Endodermal cell (in vitro differentiated cells): ENCODE measurements at regions not wholly inside any gene's neighbourhood (a gene's known extent, or its start where the extent isn't known, plus 50 kb on each side); places are given as distances from the start of the nearest gene placed in this dataset.

Source experiments
- DNase-seq: peaks from one replicate; pipeline ENCODE4 v3.0.0-alpha.2; 2017
- H3K27ac ChIP-seq: 2 replicates; pipeline ENCODE4 v1.5.1; 2013; ENCODE audit warnings: mild to moderate bottlenecking, low read depth, low read length, moderate library complexity
- H3K27me3 ChIP-seq: 2 replicates; pipeline ENCODE4 v1.6.1; 2013; ENCODE audit warnings: mild to moderate bottlenecking, low read length, moderate library complexity; ENCODE audit not compliant: insufficient read depth, control insufficient read depth, poor library complexity, severe bottlenecking
- H3K36me3 ChIP-seq: 2 replicates; pipeline ENCODE4 v1.7.0; 2013; ENCODE audit warnings: mild to moderate bottlenecking, low read length, moderate library complexity; ENCODE audit not compliant: control insufficient read depth, insufficient read depth
- H3K4me1 ChIP-seq: one replicate; pipeline ENCODE4 v1.7.0; 2013; ENCODE audit warnings: low read length; ENCODE audit not compliant: control insufficient read depth, insufficient read depth
- H3K4me3 ChIP-seq: 2 replicates; pipeline ENCODE4 v1.5.1; 2013; ENCODE audit warnings: mild to moderate bottlenecking, low read length, moderate library complexity
- H3K9ac ChIP-seq: 2 replicates; pipeline ENCODE4 v1.6.1; 2013; ENCODE audit warnings: mild to moderate bottlenecking, low read length, moderate library complexity; ENCODE audit not compliant: poor library complexity, severe bottlenecking; ENCODE audit errors: extremely low read depth
- H3K9me3 ChIP-seq: 2 replicates; pipeline ENCODE4 v1.6.1; 2013; ENCODE audit warnings: mild to moderate bottlenecking, low read length, moderate library complexity; ENCODE audit not compliant: control insufficient read depth
- H3K27ac Mint-ChIP-seq: 2 replicates; pipeline ENCODE4 v1.8.0; 2020; ENCODE audit warnings: mixed read lengths
- H3K27me3 Mint-ChIP-seq: 2 replicates; pipeline ENCODE4 v1.8.0; 2021; ENCODE audit warnings: mild to moderate bottlenecking, mixed read lengths; ENCODE audit not compliant: insufficient read depth
- H3K36me3 Mint-ChIP-seq: 2 replicates; pipeline ENCODE4 v1.8.0; 2020; ENCODE audit warnings: low read depth, mixed read lengths
- H3K4me1 Mint-ChIP-seq: 2 replicates; pipeline ENCODE4 v1.8.0; 2020; ENCODE audit warnings: mixed read lengths
- H3K4me3 Mint-ChIP-seq: 2 replicates; pipeline ENCODE4 v1.8.0; 2020; ENCODE audit warnings: mild to moderate bottlenecking, moderate library complexity, mixed read lengths
- H3K9me3 Mint-ChIP-seq: 2 replicates; pipeline ENCODE4 v1.8.0; 2020; ENCODE audit warnings: mild to moderate bottlenecking, mixed read lengths
- WGBS, 2 experiments: methylation state at CpG; one replicate each; pipeline versions ENCODE4 v1.1.5 to v1.1.7; 2013; ENCODE audit warnings: missing lambda C conversion rate in 2 of 2, mixed read lengths in 1 of 2; ENCODE audit not compliant: insufficient coverage in 1 of 2, insufficient read length in 1 of 2; 5-methylcytosine and 5-hydroxymethylcytosine counted together
- TF ChIP-seq, protein P1 (sequence below): fragments of 200-600 bp; sonication (generic); conservative IDR thresholded peaks from 2 replicates; pipeline ENCODE4 v1.5.0; 2021; ENCODE audit warnings: antibody characterized with exemption, mild to moderate bottlenecking

DNA sequence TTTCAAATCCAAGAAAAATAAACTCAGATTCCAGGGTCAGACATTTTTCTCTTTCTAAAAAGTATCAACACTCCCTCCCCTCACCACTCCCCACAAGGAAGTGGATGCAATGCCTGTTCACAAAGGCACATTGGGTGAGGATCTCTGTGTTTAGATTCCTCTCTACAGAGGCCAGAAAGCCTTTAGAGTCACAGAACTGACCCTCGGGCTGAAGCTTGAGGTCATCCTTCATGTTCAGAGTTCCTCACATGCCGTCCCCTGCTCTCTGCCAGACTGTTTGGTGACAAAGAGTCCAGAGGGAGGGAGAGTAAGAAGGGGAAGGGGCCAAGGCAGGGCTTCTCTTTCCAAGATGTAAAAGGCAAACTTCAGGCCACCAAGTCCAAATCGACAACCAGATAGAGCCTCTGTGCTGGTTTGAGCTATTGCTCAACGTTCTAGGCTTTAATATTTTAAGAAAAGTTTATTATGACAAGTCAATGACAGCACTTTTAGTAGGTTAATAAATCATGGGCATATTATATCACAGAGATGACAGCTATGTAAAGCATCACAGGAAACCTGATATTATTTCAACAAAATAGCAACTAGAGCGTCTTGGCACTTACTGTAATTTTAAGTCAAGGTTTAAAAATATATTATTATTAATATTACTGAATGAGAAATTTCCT is 269.4 kb downstream of the ETAA1 start:
- Histone ChIP-seq H3K9ac (no peak overlapping the region), H3K27ac (no peak overlapping the region), H3K4me3 (no peak overlapping the region), H3K36me3 (no peaks in the 10 kb centered on the region), H3K27me3 (no peaks in the 10 kb centered on the region), H3K9me3 (no peaks in the 10 kb centered on the region), H3K4me1 (no peaks in the 10 kb centered on the region)
- TF ChIP-seq, protein P1, sequence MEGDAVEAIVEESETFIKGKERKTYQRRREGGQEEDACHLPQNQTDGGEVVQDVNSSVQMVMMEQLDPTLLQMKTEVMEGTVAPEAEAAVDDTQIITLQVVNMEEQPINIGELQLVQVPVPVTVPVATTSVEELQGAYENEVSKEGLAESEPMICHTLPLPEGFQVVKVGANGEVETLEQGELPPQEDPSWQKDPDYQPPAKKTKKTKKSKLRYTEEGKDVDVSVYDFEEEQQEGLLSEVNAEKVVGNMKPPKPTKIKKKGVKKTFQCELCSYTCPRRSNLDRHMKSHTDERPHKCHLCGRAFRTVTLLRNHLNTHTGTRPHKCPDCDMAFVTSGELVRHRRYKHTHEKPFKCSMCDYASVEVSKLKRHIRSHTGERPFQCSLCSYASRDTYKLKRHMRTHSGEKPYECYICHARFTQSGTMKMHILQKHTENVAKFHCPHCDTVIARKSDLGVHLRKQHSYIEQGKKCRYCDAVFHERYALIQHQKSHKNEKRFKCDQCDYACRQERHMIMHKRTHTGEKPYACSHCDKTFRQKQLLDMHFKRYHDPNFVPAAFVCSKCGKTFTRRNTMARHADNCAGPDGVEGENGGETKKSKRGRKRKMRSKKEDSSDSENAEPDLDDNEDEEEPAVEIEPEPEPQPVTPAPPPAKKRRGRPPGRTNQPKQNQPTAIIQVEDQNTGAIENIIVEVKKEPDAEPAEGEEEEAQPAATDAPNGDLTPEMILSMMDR = no peak
- no peaks in the 10 kb centered on the region for H3K27me3 Mint-ChIP-seq
- H3K36me3 Mint-ChIP-seq = no peaks in the 10 kb centered on the region
- no peak overlapping the region for H3K4me3 Mint-ChIP-seq
- H3K27ac Mint-ChIP-seq = no peak overlapping the region
- no peaks in the 10 kb centered on the region for H3K9me3 Mint-ChIP-seq
- no peak for DNase-seq
- no peaks in the 10 kb centered on the region for H3K4me1 Mint-ChIP-seq
- 86 to 89% methylated on average over 1 to 4 of the region's 5 CpGs for WGBS, 2 experiments

DNA sequence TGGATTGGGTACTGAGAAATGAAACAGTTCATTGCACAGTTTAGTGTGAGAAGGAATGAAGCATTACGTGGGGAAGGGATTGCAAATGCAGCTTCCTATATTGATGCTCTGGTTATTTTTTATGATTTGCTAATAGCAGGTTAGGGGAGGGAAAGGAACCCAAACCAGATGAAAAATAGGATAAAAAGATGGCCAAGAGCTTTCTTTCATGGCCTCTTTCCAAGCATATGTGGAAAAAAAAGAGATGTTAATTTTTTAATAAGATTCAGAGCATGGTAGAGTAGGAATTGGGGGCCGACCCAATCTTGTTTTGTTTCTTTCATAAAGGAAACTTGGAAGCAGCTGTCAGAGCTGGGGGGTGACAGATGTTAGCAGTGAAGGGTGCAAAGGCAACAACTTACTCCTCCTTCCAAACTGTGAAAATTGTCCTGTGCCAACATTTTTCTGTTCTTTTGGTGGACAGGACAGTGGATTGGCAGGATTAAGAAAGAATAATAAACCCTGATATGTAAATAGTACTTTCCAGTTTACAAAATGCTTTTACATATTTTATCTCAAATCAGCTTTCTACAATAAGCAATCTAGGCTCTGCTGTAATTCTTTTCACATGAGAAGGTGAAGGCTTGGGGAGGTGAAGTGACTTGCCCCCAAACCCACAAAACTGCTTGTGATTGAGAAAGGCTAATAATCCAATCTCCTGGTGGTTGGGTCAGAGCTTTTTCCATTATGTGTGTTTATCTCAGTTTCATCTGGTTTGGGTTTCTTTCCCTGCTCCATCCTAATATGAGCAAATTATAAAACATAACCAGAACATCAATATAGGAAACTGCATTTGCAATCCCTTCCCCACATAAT is 270.1 kb downstream of the ETAA1 start:
- WGBS, 2 experiments = 84 to 94% methylated on average over 2 of the region's 2 CpGs
- Histone ChIP-seq H3K36me3 (no peaks in the 10 kb centered on the region), H3K27me3 (no peaks in the 10 kb centered on the region), H3K27ac (no peak overlapping the region), H3K4me3 (no peak overlapping the region), H3K9ac (no peak overlapping the region), H3K4me1 (no peaks in the 10 kb centered on the region), H3K9me3 (no peaks in the 10 kb centered on the region)
- TF ChIP-seq, protein P1 = no peak
- Mint-ChIP-seq H3K4me1 (no peaks in the 10 kb centered on the region), H3K27ac (no peak overlapping the region), H3K27me3 (no peaks in the 10 kb centered on the region), H3K36me3 (no peaks in the 10 kb centered on the region), H3K9me3 (no peaks in the 10 kb centered on the region), H3K4me3 (no peak overlapping the region)
- DNase-seq = no peak

DNA sequence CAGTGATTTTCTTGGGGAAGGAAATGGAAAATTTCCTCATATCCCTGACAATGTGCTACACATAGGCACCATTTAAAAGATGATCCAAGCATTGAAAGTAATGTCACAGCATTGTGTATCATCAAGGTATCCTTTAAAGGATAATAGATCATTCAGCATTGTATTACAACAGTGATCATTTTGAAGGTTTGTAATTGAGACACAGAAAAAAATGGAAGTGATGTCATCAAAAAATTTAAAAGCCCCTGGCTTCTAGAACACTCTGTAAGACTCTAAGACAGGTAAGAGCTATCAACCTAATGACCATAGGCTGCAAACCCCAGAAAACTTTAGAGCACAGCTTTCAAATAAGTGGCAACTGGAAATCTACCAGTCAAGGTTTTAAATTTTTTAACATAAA is 271.4 kb downstream of the ETAA1 start:
- Mint-ChIP-seq H3K27me3 (no peaks in the 10 kb centered on the region), H3K4me3 (no peak overlapping the region), H3K36me3 (no peaks in the 10 kb centered on the region), H3K27ac (no peak overlapping the region), H3K4me1 (no peaks in the 10 kb centered on the region), H3K9me3 (no peaks in the 10 kb centered on the region)
- TF ChIP-seq, protein P1 = no peak
- Histone ChIP-seq H3K9me3 (no peaks in the 10 kb centered on the region), H3K9ac (no peak overlapping the region), H3K27ac (no peak overlapping the region), H3K36me3 (no peaks in the 10 kb centered on the region), H3K4me1 (no peaks in the 10 kb centered on the region), H3K4me3 (no peak overlapping the region), H3K27me3 (no peaks in the 10 kb centered on the region)
- no peak for DNase-seq
